Heart right ventricle (tissue), 16 donors: ENCODE measurements at regions not wholly inside any gene's neighbourhood (a gene's known extent, or its start where the extent isn't known, plus 50 kb on each side); places are given as distances from the start of the nearest gene placed in this dataset.

Source experiments
- ATAC-seq, 8 donors: fragments of 200-7000 bp; cut with Tn5 transposase; one replicate each; pipeline ENCODE4 v1.9.1; 2020; ENCODE audit warnings: mild to moderate bottlenecking in 8 of 8, moderate library complexity in 8 of 8, moderate number of reproducible peaks in 1 of 8
- DNase-seq, 2 donors: peaks; one replicate each; pipeline ENCODE4 v3.0.0-alpha.2; 2020
- H3K27ac ChIP-seq, 10 donors: fragments of 200-600 bp; sonication (generic) in 2 of 10; one replicate each; pipeline versions ENCODE4 v1.5.0 to v1.8.0; 2020 to 2022; ENCODE audit warnings: mild to moderate bottlenecking in 3 of 10
- H3K27me3 ChIP-seq, 7 donors: fragments of 200-600 bp; one replicate each; pipeline ENCODE4 v1.8.0; 2021 to 2022; ENCODE audit warnings: mild to moderate bottlenecking in 2 of 7
- H3K36me3 ChIP-seq, 9 donors: fragments of 200-600 bp; sonication (generic) in 1 of 9; one replicate each; pipeline versions ENCODE4 v1.5.0 to v1.8.0; 2020 to 2022; ENCODE audit warnings: mild to moderate bottlenecking in 2 of 9
- H3K4me1 ChIP-seq, 9 donors: fragments of 200-600 bp; sonication (generic) in 1 of 9; one replicate each; pipeline versions ENCODE4 v1.5.0 to v1.8.0; 2020 to 2022; ENCODE audit warnings: mild to moderate bottlenecking in 4 of 9
- H3K4me3 ChIP-seq, 10 donors: fragments of 200-600 bp; sonication (generic) in 2 of 10; one replicate each; pipeline versions ENCODE4 v1.5.0 to v1.8.0; 2020 to 2022; ENCODE audit warnings: mild to moderate bottlenecking in 7 of 10, moderate library complexity in 2 of 10
- H3K9me3 ChIP-seq, 11 donors: fragments of 200-600 bp in 10 of 11; sonication (generic) in 2 of 11; one replicate each; pipeline versions ENCODE4 v1.5.0 to v1.8.0; 2013 to 2022; ENCODE audit warnings: mild to moderate bottlenecking in 2 of 11, control low read depth in 1 of 11, moderate library complexity in 1 of 11
- CTCF ChIP-seq, 9 donors: fragments of 200-600 bp; sonication (generic) in 2 of 9; IDR thresholded peaks; one replicate each; pipeline versions ENCODE4 v1.5.0 to v1.8.0; 2021 to 2022; ENCODE audit warnings: antibody characterized with exemption in 9 of 9, mild to moderate bottlenecking in 5 of 9, moderate library complexity in 1 of 9
- WGBS, 2 donors: extraction: QIAGEN DNeasy Blood & Tissue Kit; methylation state at CpG; one replicate each; pipeline ENCODE4 v1.1.7; 2013; ENCODE audit warnings: inconsistent platforms in 1 of 2; 5-methylcytosine and 5-hydroxymethylcytosine counted together
- intact Hi-C, 10 donors: fragments of 100-400 bp; cut with DNase I; formaldehyde crosslinking; loops; one replicate each; pipeline versions ENCODE4 v1.11.1 to v1.14.2; 2022
- donor health status: Arrhythmogenic right ventricular cardiomyopathy.
- donor health status: ischemic (EF 13 %, LVEDD 7.1; RV severe dilation, severe dysfunction).
- donor health status: healthy with polysubstance abuse.
- donor health status: DM: no; HTN: yes; CAD: no.
- donor health status: DM: no; HTN: no; CAD: no.
- donor health status: ischemic (EF 25% LVEDD 6.9; RV normal size, moderate dysfunction).
- donor health status: ischemic (EF 25% LVEDD 5.7; RV mildly dilated, moderate dysfunction).
- donor health status: healthy.
- donor health status: DM: yes; HTN: yes; CAD: no.
- donor health status: Ischemic cardiomyopathy.
- donor health status: ischemic (EF 35%, LVEDD 5.7; RV mildly dilated, moderate dysfunction).
- donor health status: nonischemic (EF 11% LVEDD 7.7; RV severe dilation, severe dysfunction).
- donor health status: DM: yes; HTN: yes; CAD: no.
- donor health status: PGD.
- donor health status: ischemic (EF 29% LVEDD 5.4; RV normal size, mild dysfunction).
- donor health status: nonischemic (EF 23%, LVEDD 6.1; RV moderate dilation, normal function).

GRCh38 chr10:84047258-84048010 is 91.9 kb upstream of the GHITM start:
- no peaks in the 10 kb centered on the region for H3K4me1 ChIP-seq
- H3K27me3 ChIP-seq: no peaks in the 10 kb centered on the region
- DNase-seq: no peak
- H3K9me3 ChIP-seq: peaks cover 0 to 25% (median 3%) of the 10 kb centered on the region in 11 donors
- no peak for TF ChIP-seq CTCF (IDR thresholded peaks at IDR 0.05)
- no peak overlapping the region for H3K4me3 ChIP-seq
- 85 to 89% methylated on average over 3 of the region's 3 CpGs for WGBS, 2 donors
- intact Hi-C loops: no loop called here
- H3K27ac ChIP-seq: no peak overlapping the region
- H3K36me3 ChIP-seq: no peaks in the 10 kb centered on the region
- no peak for ATAC-seq

- no peaks in the 10 kb centered on the region for H3K27me3 ChIP-seq
- intact Hi-C loops: no loop called here
Measured at GRCh38 chr10:84049645-84050011, 89.7 kb upstream of the GHITM start.

GRCh38 chr10:84053626-84054025 is 85.7 kb upstream of the GHITM start:
- Histone ChIP-seq H3K4me3 (no peak overlapping the region), H3K27me3 (peaks cover 0 to 2% (median 0%) of the 10 kb centered on the region in 7 donors), H3K27ac (no peak overlapping the region), H3K4me1 (no peaks in the 10 kb centered on the region), H3K36me3 (no peaks in the 10 kb centered on the region), H3K9me3 (peaks cover 0 to 23% (median 0%) of the 10 kb centered on the region in 11 donors)
- DNase-seq (no peak), ATAC-seq (no peak)
- TF ChIP-seq CTCF (IDR thresholded peaks at IDR 0.05): no peak
- 87 to 90% methylated on average over 5 of the region's 5 CpGs for WGBS, 2 donors
- intact Hi-C loops: no loop called here

More at GRCh38 chr10:84049645-84050011, 89.7 kb upstream of the GHITM start:
- ATAC-seq (no peak), DNase-seq (no peak)
- Histone ChIP-seq H3K4me1 (no peaks in the 10 kb centered on the region), H3K9me3 (peaks cover 0 to 25% (median 3%) of the 10 kb centered on the region in 11 donors), H3K36me3 (no peaks in the 10 kb centered on the region), H3K4me3 (no peak overlapping the region), H3K27ac (no peak overlapping the region)
- TF ChIP-seq CTCF (IDR thresholded peaks at IDR 0.05): no peak

- no peak overlapping the region for H3K4me3 ChIP-seq
- H3K27me3 ChIP-seq: peaks cover 0 to 3% (median 0%) of the 10 kb centered on the region in 7 donors
- no peaks in the 10 kb centered on the region for H3K4me1 ChIP-seq
- H3K27ac ChIP-seq: no peak overlapping the region
- DNase-seq (no peak), ATAC-seq (no peak)
- TF ChIP-seq CTCF (IDR thresholded peaks at IDR 0.05): no peak
- H3K36me3 ChIP-seq: no peaks in the 10 kb centered on the region
- peaks cover 0 to 15% (median 0%) of the 10 kb centered on the region in 11 donors for H3K9me3 ChIP-seq
- intact Hi-C loops: no loop called here
- 82 to 85% methylated on average over 3 of the region's 3 CpGs for WGBS, 2 donors
Measured at GRCh38 chr10:84054743-84055142, 84.6 kb upstream of the GHITM start.
